NCI-H1092 (cell line): ENCODE measurements at regions not wholly inside any gene's neighbourhood (a gene's known extent, or its start where the extent isn't known, plus 50 kb on each side); places are given as distances from the start of the nearest gene placed in this dataset.
"Not testable (repeated sequence)": the region's sequence is repeated elsewhere in the genome, so short reads cannot be mapped to it uniquely, and the experiment has no call there.

Source experiments
- DNase-seq: peaks from one replicate; lab custom pipeline; 2025; lab: John Stamatoyannopoulos, UW

DNA sequence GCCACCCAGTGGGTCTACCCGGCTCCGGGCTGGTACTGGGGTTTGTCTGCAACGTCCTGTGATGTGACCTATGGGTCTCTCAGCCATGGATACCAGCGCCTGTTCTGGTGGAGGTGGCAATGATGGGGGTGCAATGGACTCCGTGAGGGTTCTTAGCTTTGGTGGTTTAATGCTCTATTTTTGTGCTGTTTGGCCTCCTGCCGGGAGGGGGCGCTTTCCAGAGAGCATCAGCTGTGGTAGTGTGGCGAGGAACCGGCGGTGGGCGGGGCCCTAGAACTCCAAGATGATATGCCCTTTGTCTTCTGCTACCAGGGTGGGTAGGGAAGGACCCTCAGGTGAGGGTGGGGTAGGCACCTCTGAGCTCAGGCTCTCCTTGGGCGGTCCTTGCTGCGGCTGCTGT is 324.1 kb upstream of the ZFP42 start:
- not testable (repeated sequence) for DNase-seq

DNA sequence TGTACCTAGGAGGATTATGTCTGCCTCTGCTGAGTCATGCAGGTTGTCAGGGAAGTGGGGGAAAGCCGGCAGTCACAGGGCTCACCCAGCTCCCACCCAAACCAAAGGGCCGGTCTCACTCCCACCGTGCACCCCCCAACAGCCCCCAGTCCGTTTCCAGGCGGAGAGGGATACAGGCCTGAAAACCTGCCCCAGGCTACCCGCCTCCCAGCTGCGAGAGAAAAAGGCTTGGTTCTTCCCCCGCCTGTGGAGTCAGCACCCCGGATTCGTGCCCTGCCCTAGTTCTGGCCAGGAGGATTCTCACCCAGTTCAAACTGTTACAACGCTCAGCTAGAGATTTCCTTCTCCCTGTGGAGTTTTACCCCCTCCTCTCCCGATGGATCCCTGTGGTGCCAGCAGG is 323.6 kb upstream of the ZFP42 start:
- not testable (repeated sequence) for DNase-seq

DNA sequence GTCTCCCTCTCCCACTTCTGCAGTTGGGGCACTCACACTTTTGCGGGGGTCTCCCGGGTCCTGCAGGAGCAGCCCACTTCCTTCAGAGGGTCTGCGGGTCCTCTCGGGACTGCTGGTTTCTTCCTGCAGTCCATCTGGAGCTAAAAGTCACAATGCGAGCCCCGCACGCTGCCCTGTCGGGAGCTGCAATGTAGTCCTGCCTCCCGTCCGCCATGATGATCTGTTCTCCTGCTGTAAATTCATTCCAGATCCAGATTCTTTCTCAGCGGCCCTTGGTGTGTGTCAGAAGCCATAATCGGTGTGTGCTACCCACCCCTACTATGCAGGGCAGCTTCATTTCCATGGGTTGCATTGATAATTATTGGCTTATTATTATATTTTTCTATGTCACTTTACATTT is 323.0 kb upstream of the ZFP42 start:
- not testable (repeated sequence) for DNase-seq

DNA sequence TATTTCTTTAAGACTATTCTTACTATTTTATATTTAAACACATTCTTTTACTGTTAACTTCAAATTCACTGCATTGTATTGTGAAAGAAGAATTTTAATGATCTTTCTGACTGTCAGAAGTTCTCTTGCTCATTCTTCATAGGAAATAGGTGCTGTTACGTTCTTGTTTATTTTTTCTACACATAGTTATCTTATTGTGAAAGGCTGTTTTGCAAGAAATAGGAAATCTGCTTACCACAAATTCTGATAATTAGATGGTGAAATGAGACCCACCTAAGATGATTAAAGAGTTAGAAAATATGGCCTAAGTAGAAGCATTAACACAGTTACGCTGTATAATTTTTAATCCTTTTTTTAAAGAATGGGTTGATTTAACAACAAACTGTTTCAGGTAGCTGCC is 316.1 kb upstream of the ZFP42 start:
- no peak for DNase-seq

DNA sequence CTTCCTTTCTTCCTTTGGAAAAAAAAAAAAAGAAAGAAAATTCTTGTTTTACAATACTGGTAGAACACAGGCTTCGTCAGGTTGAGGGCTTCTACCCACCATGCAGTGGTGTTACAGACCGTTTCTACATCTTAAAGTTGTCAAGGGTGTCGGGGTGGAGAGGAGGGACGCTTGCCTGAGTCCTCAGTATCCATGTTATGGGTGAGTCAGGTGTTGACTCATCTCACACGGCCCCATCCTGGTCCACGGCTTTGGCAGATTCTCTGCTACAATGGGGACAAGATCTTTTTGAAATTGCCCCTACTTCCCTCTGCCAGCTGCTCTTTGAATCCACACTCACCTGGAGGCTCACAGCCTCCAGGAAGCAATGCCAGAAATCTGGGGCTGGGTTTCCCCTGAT is 310.3 kb upstream of the ZFP42 start:
- DNase-seq: no peak

DNA sequence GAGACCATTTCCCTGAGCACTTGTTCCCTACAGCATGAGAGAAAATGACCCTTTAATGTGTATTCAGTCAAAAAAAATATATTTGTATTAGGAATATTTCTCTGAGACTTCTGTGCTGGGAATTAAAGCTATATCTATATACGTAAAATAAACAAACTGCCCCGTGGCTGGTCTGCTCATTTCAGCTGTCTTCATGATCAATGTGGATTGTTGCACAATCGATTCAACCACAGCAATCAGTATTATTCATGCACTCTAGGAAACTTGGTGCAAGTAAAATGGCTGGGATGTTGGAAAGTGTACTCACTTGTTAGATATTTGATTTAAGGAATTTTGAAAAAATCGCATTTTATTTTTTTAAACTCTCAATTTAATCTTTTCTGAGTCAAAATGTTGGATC is 307.9 kb upstream of the ZFP42 start:
- DNase-seq: no peak

DNA sequence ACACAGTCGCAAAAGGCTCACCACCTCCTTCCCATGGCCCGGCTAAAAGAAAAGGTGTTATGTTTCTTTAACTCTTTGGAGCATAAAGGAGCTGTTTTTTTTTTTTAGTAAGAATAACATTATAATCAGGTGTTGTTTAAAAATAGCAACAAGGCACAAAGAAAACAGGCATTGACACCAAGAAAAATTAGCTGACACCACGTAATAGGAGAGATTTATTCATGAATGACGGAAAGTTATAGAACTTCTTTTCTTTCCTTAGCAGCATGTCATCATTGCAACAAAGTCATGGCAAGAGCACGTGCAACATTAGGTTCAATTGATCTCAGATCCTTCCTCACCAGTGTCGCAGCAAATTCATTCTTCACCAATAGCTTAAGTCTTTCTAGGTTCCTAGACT is 302.9 kb upstream of the ZFP42 start:
- no peak for DNase-seq

DNA sequence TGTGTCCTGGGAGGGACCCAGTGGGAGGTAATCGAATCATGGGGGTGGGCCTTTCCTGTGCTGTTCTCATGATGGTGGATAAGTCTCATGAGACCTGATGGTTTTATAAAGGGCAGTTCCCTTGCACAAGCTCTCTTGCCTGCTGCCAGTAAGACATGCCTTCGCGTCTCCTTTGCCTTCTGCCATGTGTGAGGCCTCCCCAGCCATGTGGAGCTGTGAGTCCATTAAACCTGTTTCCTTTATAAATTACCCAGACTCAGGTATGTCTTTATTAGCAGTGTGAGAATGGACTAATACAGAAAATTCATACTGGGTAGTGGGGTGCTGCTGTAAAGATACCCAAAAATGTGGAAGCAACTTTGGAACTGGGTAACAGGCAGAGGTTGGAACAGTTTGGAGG is 300.0 kb upstream of the ZFP42 start:
- DNase-seq: not testable (repeated sequence)

DNA sequence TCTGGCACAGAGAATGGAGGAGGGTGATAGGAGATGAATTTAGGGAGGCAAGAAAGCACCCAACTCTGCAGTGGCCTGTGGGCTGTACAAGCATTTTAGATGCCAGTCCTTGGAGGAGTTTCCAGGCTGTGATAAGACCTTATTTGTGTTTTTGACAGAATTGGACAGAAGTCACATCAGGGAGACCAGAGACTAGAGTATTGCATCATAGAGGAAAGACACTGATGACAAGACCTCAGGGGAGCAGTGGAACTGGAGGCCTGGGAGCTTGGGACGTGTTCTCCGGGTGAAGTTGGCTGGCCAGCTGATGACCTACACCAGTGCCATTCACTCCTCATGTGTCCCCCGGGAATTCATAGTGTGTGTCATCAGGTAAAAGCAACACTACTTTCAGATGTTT is 284.0 kb upstream of the ZFP42 start:
- no peak for DNase-seq

DNA sequence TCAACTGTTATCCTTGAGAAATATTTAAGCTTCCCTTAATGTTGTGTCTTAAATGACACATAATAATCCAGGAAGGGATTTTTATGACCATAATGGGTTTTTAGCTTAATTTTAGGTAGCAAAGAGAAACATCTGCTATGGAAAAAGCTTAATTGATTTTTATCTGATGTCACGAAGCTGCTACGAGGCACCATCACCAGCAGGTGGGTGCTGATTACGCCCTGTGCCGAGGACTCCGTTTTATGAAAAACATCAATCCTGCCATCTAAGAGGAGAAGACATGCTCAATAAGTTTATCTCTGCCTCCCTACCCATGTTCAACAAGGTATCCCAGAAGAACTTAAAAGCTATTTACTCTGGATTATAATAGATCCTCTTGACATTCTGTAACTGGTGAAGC is 280.6 kb upstream of the ZFP42 start:
- DNase-seq: no peak

DNA sequence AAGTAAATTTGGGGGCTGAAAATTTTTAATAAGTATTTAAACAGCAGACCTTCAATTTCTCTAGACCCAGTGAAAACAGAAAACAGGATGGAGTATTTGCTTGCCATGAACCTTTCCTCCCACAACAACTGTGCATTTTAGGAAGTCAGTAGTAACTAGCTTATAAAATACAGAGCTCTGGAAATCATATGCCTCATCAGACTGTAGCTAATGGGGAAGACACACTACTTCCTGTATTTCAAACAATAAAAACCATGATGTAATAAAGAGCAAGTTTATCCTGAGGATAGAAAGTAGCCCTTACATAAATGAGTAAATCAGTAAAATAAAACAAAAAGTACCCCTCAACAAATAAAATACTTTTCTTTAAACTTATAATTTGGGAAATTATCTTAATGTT is 280.1 kb upstream of the ZFP42 start:
- no peak for DNase-seq

DNA sequence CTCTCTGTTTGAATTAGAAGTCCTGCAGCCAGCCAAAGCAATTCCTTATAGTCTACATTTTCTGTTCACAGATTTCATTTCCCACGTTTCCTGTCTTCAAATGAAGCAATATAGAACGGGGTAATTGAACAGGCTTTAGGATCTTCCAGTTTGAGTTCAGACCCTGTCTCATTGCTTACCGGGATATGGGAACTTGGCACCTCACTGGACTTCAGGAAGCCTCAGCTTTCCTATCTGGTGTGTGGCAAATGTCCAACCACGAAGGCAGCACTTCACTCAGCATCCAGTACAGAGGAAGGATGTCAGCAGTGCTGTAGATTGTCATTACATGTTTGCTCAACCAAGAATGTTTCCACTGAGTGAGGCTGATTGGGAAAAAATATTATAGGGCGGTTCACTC is 271.1 kb upstream of the ZFP42 start:
- DNase-seq: no peak

DNA sequence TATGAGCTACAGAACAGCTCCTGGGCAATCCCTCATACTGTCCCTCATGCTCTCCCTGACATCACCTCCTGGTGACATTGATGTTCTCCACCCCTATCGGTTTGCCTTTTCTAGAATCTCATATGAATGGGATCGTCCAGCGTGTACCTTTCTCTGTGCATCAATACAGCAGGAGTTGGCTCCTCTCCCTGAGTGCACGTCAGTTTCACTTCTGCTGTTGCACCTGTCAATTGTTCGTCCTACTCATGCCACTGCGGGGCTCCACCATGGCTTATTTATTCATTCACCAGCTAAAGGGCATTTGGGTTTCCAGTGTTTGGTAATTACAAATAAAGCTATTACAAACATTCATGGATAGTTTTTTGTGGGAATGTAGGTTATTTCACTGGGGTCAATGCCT is 269.1 kb upstream of the ZFP42 start:
- no peak for DNase-seq

DNA sequence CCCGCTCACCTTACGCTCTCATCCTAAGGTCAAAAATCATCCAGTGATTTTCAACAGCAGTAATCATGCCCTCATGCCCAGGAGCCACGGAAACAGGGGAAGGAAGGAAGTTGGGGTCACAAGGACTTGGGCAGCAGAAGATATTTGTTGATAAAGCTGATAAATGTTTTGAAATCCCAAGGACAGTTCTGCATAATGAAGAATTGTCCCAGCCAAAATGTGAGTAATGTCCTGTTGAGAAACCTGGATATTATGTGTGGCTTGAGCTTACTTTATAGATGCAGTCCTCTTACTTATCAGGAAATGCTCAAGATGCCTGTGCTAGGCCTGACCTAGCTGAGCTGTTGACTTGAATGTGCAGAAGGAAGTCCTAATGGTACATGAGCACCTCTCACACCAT is 263.0 kb upstream of the ZFP42 start:
- DNase-seq: no peak

DNA sequence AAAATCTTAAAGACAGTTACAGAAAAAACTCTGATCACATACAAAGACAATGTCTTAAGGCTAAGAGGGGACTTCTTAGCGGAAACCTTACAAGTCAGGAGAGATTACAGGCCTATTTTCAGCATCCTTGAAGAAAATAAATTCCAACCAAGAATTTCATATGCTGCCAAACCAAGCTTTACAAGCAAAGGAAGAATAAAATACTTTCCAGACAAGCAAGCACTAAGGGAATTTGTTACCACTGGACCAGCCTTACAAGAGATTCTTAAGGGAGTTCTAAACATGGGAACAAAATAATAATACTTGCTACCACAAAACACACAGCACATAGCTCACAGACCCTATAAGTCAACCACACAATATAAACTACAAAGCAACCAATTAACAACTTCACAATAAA is 255.8 kb upstream of the ZFP42 start:
- no peak for DNase-seq

DNA sequence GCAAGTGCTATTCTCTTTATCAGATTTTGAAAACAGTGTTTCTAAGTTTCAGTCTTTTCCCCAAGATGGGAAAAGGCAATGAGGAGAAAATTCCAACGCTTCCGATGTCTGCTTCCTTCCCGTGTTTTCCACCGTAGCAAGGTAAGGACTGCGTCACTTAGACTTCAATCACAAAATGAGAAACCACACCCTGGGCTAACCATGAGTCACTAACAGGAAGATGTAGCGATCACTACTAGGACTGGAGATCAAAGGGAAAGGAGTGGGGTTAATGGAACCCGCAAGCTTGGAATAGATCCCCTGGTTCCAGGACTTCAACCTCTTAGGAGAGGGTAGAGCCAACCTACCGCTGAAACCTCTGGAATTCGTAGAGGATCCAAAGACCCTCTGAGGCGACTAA is 250.7 kb upstream of the ZFP42 start:
- no peak for DNase-seq

DNA sequence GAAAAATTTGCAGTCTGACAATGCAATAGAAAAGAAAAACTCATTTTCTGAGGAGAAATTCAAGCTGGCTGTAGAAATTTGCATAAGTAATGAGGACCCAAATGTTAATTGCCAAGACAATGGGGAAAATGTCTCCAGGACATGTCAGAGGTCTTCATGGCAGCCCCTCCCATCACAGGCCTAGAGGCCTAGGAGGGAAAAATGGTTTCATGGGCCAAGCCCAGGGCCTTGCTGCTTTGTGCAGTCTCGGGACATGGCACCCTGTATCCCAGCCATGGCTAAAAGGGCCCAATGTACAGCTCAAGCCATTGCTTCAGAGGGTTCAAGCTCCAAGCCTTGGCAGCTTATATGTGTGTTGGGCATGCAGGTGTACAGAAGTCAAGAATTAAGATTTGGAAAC is 244.9 kb upstream of the ZFP42 start:
- DNase-seq: not testable (repeated sequence)

DNA sequence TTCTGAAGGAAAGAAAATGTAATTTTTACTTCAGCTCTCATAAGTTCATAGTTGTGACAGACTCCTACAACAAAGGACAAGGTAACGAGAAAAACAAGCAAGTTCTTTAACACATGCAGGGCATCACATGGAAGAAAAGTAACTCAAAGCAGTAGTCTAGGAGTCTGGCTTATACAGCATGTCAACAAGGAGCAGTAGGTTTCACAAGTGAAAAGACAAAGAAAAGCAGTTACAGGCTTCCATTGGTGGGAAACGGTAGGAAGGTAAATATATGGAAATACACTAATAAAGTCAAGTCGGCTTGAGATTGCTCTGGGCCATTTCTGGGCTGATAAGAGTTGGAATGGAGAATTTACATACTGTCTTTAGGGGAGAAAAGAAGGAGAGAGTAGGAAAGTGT is 228.4 kb upstream of the ZFP42 start:
- DNase-seq: no peak

DNA sequence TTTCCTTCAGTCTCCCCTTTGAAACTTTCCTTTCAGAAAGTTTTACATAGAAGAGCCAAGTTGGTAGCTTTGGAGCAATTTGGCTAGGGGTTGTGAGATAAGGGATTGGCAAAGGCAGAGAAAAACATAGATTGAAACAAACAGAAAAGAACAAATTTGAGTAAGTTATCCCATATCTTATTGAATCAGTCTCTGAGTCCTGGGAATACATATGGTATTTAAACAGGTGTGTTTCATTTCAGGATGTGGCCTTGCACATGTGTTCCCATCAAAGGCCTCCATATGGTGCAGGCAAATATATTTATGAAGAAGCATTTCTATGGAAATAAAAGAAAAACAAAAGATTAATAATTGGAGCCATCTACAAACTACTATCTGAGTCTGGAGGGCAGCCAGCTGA is 227.9 kb upstream of the ZFP42 start:
- no peak for DNase-seq

DNA sequence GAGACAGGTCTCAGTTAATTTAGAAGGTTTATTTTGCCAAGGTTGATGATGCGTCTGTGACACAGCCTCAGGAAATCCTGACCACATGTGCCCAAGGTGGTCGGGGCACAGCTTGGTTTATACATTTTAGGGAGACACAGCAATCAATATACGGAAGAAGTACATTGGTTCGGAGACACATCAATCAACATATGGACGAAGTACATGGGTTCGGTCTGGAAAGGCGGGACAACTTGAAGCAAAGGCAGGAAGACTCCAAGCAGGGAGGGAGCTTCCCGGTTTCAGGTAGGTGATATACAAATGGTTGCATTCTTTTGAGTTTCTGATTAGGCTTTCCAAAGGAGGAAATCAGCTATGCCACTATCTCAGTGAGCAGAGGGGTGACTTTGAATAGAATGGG is 225.2 kb upstream of the ZFP42 start:
- no peak for DNase-seq

DNA sequence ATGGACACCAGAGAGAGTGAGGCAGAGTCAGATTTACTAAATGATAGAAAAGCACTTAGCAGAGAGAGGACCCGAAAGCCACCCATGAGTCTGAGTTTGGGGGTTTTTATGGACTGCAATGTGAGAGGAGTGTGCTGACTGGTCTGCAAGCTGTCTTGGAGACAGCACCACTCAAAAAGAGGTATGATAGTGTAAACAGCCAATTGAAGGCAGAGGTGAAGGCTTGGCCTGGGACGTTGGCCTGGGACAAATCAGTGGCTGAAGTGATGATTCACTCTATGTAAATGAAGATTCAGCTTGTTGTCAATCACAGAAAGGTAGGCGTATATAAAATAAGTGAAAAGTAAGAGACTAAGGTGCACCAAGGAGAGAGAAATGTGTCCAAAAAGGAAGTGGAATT is 217.6 kb upstream of the ZFP42 start:
- no peak for DNase-seq

DNA sequence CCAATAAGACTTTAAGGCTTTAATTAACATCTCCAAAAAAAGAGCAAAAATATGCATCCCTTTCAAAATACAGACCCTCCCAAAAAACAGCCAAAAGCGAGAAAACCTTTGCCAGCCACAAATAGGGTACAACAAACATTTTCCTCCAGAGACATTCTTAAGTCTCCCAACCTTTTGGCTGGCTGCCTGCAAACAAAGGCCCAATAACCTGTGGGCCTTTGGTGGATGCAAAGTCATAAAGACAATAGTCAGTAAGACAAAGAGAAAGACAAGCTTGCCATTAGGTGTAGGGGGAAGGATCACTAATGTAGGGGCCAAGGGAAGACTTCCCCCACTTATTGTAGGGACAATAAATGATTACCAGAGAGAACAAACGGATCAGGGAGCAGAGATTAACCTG is 215.5 kb upstream of the ZFP42 start:
- DNase-seq: no peak

DNA sequence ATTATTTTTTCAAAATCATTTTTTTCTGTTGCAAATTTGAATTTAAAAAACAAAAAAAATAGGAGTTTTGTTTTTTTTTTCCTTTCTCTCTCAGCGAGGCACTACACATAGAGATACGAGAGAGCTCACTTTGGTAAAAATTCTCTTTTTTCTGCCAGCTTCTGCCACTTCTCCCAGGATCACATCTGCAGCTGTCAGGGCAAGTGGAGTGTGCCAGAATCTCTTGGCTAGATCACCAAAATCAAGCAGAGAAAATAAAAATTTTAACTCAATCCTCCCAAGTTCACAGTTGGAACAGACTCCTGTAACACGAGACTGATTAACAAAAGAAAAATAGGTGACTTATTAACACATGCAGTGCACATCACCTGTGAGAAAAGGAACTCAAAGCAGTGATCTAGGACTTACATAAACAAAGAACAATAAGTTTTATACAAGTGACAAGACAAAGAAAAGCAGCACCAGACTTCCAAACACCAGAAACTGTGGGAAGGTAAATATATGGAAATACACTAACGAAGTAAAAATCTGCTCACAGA is 213.2 kb upstream of the ZFP42 start:
- DNase-seq: no peak

DNA sequence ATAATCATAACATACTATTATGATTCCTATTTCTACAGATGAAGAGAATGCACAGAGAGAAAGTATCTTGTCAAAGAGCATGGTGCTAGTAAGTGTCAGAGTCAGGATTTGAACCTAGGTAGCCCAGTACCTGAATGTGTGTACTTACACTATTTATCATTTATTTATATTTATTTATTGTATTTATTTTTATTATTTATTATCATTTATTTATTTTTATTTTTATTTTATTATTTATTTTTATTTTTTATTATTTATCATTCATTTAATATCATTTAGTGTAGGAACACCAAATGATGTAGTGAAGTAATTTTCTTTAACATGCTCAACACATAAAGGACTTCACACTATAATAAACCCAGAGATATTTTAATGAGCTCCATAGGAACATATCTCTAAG is 209.4 kb upstream of the ZFP42 start:
- no peak for DNase-seq

DNA sequence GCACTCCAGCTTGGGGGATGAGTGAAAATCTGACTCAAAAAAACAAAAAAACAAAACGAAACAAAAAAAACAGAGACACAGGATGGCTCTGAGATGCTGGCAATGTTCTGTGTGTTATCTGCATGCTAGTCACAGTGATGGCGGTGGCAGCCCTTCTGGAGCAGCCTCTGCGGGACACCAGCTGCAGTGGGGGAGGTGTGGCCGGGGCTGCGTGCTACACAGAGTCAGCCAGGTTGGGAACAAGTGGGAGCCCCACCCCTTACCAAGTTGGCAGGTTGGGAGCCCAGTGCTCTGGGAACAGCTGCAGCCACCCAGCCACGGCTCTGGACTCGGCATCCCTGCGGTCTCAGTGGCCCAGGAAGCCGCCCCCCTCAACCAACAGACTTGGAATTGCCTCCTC is 206.5 kb upstream of the ZFP42 start:
- DNase-seq: no peak
